HG02981 (cell line): ENCODE measurements at regions not wholly inside any gene's neighbourhood (a gene's known extent, or its start where the extent isn't known, plus 50 kb on each side); places are given as distances from the start of the nearest gene placed in this dataset.

Experiments
- ATAC-seq: cut with Tn5 transposase; IDR thresholded peaks from one replicate; pipeline ENCODE4 v1.9.1; 2021; ENCODE audit warnings: mild to moderate bottlenecking, moderate library complexity; ENCODE audit not compliant: unreplicated experiment

GRCh38 chr7:132733860-132734259 lies 157.6 kb upstream of the PLXNA4 start:
- no peak for ATAC-seq

GRCh38 chr7:132732321-132732865 lies 156.1 kb upstream of the PLXNA4 start:
- ATAC-seq, result no peak

- no peak for ATAC-seq
Observed at GRCh38 chr7:132730105-132730504, 153.8 kb upstream of the PLXNA4 start.

GRCh38 chr7:132723506-132724081 lies 147.3 kb upstream of the PLXNA4 start:
- ATAC-seq, result no peak

GRCh38 chr7:132720835-132721234 lies 144.6 kb upstream of the PLXNA4 start:
- no peak for ATAC-seq

- ATAC-seq, result no peak
Observed at GRCh38 chr7:132713893-132714292, 137.6 kb upstream of the PLXNA4 start.

GRCh38 chr7:132709971-132710567 lies 133.8 kb upstream of the PLXNA4 start:
- ATAC-seq, result no peak

GRCh38 chr7:132708470-132708869 lies 132.2 kb upstream of the PLXNA4 start:
- ATAC-seq, result no peak

GRCh38 chr7:132705146-132705545 lies 128.9 kb upstream of the PLXNA4 start:
- no peak for ATAC-seq

GRCh38 chr7:132703742-132704141 lies 127.5 kb upstream of the PLXNA4 start:
- ATAC-seq, result no peak

GRCh38 chr7:132697003-132697402 lies 120.7 kb upstream of the PLXNA4 start:
- ATAC-seq, result no peak

- no peak for ATAC-seq
Observed at GRCh38 chr7:132696332-132696731, 120.1 kb upstream of the PLXNA4 start.

- no peak for ATAC-seq
Observed at GRCh38 chr7:132691201-132691600, 114.9 kb upstream of the PLXNA4 start.

- ATAC-seq, result no peak
Observed at GRCh38 chr7:132690174-132690573, 113.9 kb upstream of the PLXNA4 start.

GRCh38 chr7:132687981-132688383 lies 111.7 kb upstream of the PLXNA4 start:
- ATAC-seq, result no peak

- ATAC-seq, result no peak
Observed at GRCh38 chr7:132687016-132687415, 110.7 kb upstream of the PLXNA4 start.

- no peak for ATAC-seq
Observed at GRCh38 chr7:132685277-132685676, 109.0 kb upstream of the PLXNA4 start.

GRCh38 chr7:132683896-132684690 lies 107.8 kb upstream of the PLXNA4 start:
- no peak for ATAC-seq

- ATAC-seq, result no peak
Observed at GRCh38 chr7:132681951-132682350, 105.7 kb upstream of the PLXNA4 start.

- ATAC-seq, result no peak
Observed at GRCh38 chr7:132680590-132680989, 104.3 kb upstream of the PLXNA4 start.

- no peak for ATAC-seq
Observed at GRCh38 chr7:132678656-132679055, 102.4 kb upstream of the PLXNA4 start.

- no peak for ATAC-seq
Observed at GRCh38 chr7:132677918-132678317, 101.6 kb upstream of the PLXNA4 start.
